Globus pallidus (tissue), 1 donor: ENCODE measurements at regions not wholly inside any gene's neighbourhood (a gene's known extent, or its start where the extent isn't known, plus 50 kb on each side); places are given as distances from the start of the nearest gene placed in this dataset.
A peak's percentile ranks its signal among the peaks of the same experiment; 100 is the strongest.

Experiments used
- DNase-seq: peaks from one replicate; pipeline ENCODE4 v3.0.0-alpha.2; 2015; ENCODE audit warnings: low spot score

DNA sequence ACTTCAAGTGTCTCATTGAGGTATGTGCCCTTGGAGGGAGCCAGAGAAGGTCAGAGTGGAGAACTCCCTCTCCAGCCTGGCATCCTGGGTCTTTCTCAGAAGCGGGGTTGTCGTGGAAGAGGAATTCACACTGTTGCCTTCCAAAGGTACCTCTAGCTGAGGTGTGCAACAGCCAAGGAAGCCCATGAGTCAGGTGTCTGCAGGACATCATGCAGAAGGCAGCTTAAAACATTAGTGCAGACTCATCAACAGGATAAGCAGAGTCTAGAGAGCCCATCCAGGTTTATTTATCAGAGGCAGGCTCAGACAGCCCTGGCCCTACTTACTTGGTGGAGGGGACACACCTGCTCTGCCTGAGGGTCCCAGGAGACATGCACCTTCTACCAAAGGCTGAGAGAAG lies 95.6 kb upstream of the TPM1 start:
- DNase-seq, result no peak

- no peak for DNase-seq
These were observed 92.0 kb upstream of the TPM1 start for GRCh38 chr15:62950462-62950931.

- no peak for DNase-seq
These were observed 91.1 kb upstream of the TPM1 start for GRCh38 chr15:62951481-62951880.

DNA sequence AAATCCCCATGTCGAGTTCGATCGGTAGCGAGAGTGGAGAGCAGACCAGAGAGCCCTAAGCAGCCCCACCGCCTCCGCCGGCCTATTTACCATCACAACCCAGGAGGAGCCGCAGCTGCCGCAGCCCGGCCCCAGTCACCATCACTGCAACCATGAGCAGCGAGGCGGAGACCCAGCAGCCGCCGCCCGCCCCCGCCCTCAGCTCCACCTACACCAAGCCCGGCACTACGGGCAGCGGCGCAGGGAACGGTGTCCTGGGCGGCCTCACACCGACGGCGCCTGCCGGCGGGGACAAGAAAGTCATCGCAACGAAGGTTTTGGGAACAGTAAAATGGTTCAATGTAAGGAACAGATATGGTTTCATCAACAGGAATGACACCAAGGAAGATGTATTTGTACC lies 89.5 kb upstream of the TPM1 start:
- DNase-seq, result no peak

DNA sequence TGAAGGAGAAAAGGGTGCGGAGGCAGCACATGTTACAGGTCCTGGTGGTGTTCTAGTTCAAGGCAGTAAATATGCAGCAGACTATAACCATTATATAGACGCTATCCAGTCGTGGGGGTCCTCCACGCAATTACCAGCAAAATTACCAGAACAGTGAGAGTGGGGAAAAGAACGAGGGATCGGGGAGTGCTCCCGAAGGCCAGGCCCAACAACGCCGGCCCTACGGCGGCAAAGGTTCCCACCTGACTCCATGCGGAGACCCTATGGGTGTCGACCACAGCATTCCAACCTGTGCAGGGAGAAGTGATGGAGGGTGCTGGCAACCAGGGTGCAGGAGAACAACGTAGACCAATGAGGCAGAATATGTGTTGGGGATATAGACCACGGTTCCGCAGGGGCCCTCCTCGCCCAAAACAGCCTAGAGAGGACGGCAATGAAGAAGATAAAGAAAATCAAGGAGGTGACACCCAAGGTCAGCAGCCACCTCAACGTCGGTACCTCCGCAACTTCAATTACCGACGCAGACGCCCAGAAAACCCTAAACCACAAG lies 89.0 kb upstream of the TPM1 start:
- DNase-seq, result no peak

GRCh38 chr15:62957130-62957529 lies 85.4 kb upstream of the TPM1 start:
- no peak for DNase-seq

DNA sequence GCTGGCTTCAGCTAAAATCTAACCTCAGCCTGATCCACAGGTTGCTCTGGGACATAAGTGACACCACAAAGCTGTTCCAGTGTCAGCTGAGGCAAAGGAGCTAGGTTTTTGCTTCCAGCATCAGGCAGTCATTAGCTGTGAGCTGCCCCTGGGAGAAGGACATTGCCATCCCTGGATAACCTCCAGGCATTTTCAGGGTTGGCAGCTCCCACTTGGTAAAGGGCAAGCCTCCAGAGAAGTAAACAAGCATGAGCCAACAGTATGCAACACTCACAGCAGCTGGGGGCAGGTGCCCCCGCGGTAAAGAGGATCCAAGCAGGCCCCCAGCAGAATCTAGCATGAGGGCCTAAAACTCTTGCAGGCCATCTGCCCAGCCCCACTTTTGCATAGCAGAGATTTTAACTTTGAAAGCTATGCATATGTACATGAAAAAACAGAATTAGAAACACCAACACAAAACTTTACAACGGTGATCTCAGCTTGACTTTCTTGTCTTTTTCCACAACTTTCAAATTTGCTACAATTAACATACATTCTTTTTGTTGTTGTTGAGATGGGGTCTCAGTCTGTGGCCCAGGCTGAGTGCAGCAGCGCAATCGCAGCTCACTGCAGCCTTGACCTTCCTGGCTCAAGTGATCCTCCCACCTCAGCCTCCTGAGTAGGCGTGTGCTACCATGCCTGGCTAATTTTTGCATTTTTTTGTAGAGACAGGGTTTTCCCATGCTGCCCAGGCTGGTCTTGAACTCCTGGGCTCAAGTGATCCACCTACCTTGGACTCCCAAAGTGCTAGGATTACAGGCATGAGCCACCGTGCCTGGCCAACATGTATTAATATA lies 83.8 kb upstream of the TPM1 start:
- peak; percentile 7 for DNase-seq

- no peak for DNase-seq
These were observed 81.4 kb upstream of the TPM1 start for GRCh38 chr15:62961134-62961533.

DNA sequence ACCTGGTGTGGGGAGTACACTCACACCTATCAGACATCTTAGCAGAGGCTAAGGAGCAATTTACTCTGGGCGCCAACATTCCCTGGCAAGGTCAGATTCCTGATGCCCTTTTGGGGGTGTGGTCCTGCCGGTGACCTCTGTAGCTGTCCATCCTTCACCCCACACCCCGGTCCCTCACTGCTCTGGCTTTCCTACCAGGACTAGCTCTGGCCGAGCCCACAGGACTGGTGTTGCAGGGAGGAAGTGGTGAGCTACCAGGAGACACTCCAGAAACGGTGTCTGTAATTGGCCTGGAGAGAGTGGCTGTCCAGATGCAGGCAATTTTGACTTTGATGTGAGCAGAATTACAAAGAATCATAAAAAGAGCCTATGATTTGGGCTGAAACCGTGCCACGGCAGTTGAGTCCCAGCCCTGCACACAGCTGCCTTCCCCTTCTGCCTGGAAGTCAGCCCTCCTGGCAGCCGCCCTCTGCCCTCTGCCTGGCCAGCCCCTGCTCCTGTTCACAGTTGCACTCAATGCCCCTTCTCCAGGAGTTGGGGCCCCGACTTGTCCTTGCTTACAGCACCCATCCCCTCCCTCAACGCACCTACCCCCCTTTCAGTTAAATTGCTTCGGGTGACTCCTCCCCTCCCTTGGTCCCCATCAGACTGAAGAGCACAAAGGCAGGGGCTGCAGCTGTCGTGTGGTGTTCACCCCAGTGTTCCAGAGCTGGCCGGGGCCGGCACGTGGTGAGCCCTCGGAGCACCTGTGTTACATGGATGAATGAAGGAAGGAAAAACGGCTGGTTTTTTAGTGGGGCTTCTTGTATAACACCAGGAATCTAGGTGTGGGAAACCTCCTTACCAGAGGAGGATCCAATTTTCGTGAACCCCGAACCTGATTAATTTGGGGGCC lies 80.2 kb upstream of the TPM1 start:
- DNase-seq, result no peak

- no peak for DNase-seq
These were observed 78.3 kb upstream of the TPM1 start for GRCh38 chr15:62964251-62964650.

DNA sequence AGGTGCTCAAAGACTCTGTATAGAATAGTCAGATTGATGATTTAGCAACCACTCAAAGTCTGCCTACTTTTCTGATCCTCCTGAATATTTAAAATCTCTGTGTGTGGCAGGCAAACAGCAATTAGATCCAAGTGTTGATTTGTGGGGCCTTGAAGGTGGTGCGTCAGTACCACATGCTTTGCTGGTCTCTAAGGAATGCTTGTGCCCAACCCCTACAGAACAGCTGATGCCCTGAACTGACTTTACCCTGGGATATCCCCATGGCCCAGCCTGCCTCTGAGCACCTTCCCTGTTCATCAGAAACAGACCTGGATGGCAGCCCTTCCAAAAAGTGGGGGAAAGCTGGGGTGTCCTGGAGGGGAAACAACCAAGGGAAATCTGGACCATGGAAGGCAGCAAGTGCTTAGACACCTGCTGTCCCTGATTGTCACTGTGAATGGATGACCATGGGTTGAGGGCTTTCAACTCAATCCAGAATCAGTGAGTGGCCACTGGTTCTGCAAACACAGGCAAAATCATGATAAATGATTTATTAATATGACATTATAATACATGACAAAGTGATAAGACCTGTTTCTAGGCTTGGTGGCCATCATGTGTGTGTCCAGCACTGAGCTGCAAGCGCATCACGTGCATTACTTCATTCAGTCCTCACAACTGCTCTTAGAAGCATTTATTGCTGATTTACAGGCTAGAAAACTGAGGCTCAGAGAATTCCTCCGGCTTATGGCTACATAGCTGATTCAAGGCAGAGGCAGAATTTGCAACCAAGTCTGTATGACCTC lies 76.1 kb upstream of the TPM1 start:
- DNase-seq, result no peak

DNA sequence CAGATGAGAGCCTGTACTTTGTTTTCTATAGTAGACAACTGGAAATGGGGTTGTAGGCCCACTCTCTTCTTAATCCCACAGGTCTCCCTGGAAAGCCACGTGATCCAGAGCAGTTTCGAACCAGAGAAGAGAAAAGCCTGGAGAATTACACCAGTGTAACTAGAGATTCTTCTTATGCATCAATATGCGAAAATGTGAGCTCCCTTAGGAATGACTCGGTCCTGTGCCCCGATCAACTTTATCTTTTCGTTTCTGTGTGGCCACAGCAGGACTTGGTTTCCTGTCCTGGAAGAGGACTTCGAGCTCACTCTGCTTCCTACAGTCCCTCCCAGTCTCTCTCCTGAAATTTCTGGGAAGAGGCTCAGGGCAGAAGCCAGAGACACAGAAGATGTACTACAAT lies 73.8 kb upstream of the TPM1 start:
- DNase-seq, result no peak

DNA sequence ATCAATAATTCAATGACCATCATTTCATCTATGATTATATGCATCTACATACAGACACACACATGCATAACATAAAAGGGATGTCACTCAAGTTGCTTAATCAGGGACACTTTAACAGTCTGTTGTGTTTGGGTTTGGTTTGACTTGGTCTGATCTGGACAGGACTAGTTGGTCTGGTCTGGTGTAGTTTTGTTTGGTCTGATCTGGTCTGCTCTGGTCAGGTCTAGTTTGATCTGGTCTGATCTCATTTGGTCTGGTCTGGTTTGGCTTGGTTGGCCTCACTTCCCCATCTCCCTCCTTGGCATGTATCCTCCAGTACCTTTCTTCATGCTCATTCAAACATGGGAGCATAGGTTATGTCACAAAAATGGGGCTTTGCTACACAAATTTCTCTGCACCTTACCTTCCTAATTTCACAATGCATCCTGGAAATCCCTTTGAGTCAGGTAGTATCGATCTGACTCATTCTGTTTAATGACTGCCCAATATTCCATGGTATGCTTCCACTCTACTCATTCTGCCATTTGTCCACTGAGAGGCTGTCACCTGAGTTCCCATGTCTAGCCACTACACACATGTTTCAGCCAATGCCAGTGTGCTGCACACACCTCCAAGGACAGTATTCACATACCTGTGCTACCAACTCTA lies 73.0 kb upstream of the TPM1 start:
- no peak for DNase-seq

GRCh38 chr15:62972814-62973213 lies 69.7 kb upstream of the TPM1 start:
- no peak for DNase-seq

GRCh38 chr15:62975515-62975914 lies 67.0 kb upstream of the TPM1 start:
- DNase-seq, result no peak

- DNase-seq, result no peak
These were observed 66.2 kb upstream of the TPM1 start for GRCh38 chr15:62976301-62976881.

- no peak for DNase-seq
These were observed 64.4 kb upstream of the TPM1 start for GRCh38 chr15:62977952-62978811.

- no peak for DNase-seq
These were observed 63.3 kb upstream of the TPM1 start for GRCh38 chr15:62979252-62979651.

- no peak for DNase-seq
These were observed 61.5 kb upstream of the TPM1 start for GRCh38 chr15:62981071-62981470.

- no peak for DNase-seq
These were observed 58.6 kb upstream of the TPM1 start for GRCh38 chr15:62983956-62984355.
